Activated T-helper 17 cell treated with anti-CD3 and anti-CD28 coated beads, Interleukin-2, amount 50 U/mL, for 72 hours (primary cell): ENCODE measurements at regions not wholly inside any gene's neighbourhood (a gene's known extent, or its start where the extent isn't known, plus 50 kb on each side); places are given as distances from the start of the nearest gene placed in this dataset.

ENCODE experiments used
- ATAC-seq: fragments of 150-1000 bp; cut with Tn5 transposase; replicated peaks from 2 replicates; pipeline ENCODE4 v1.10.0; 2021; ENCODE audit warnings: mild to moderate bottlenecking, moderate library complexity
- H3K27ac Mint-ChIP-seq: one replicate; pipeline ENCODE4 v1.8.0; 2022; ENCODE audit warnings: mixed read lengths
- H3K27me3 Mint-ChIP-seq: one replicate; pipeline ENCODE4 v1.8.0; 2022; ENCODE audit warnings: mixed read lengths
- H3K36me3 Mint-ChIP-seq: one replicate; pipeline ENCODE4 v1.8.0; 2022; ENCODE audit warnings: low read depth, mild to moderate bottlenecking, mixed read lengths
- H3K4me1 Mint-ChIP-seq: one replicate; pipeline ENCODE4 v1.8.0; 2022; ENCODE audit warnings: mixed read lengths
- H3K4me3 Mint-ChIP-seq: one replicate; pipeline ENCODE4 v1.8.0; 2022; ENCODE audit warnings: mild to moderate bottlenecking, mixed read lengths
- H3K9me3 Mint-ChIP-seq: one replicate; pipeline ENCODE4 v1.8.0; 2022; ENCODE audit warnings: mixed read lengths

- Mint-ChIP-seq H3K9me3 (peaks cover 18% of the 10 kb centered on the region), H3K27me3 (no peaks in the 10 kb centered on the region), H3K4me3 (no peak overlapping the region), H3K36me3 (no peaks in the 10 kb centered on the region), H3K4me1 (no peaks in the 10 kb centered on the region), H3K27ac (no peak overlapping the region)
- no peak for ATAC-seq
Measured at GRCh38 chr1:222157612-222158011, 390.3 kb downstream of the HHIPL2 start.

DNA sequence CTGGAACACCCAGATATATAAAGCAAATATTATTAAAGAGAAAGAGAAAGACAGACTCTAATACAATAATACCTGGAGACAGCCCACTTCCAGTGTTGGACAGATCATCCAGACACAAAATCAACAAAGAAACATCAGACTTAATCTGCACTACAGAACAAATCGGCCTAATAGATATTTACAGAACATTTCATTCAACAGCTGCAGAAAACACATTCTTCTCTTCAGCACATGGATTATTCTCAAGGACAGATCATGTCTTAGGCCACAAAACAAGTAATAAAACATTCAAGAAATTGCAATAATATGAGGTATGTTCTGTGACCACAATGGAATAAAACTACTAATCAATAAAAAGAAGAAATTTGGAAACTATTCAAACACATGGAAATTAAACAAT, 398.3 kb upstream of the DUSP10 start:
- H3K4me3 Mint-ChIP-seq: no peak overlapping the region
- H3K36me3 Mint-ChIP-seq: no peaks in the 10 kb centered on the region
- H3K27me3 Mint-ChIP-seq: no peaks in the 10 kb centered on the region
- H3K9me3 Mint-ChIP-seq: no peaks in the 10 kb centered on the region
- no peak overlapping the region for H3K27ac Mint-ChIP-seq
- no peak for ATAC-seq
- H3K4me1 Mint-ChIP-seq: no peaks in the 10 kb centered on the region

GRCh38 chr1:222138095-222138494, 396.2 kb upstream of the DUSP10 start:
- H3K9me3 Mint-ChIP-seq: no peaks in the 10 kb centered on the region
- no peak overlapping the region for H3K4me3 Mint-ChIP-seq
- H3K27me3 Mint-ChIP-seq: no peaks in the 10 kb centered on the region
- ATAC-seq: no peak
- no peaks in the 10 kb centered on the region for H3K36me3 Mint-ChIP-seq
- no peaks in the 10 kb centered on the region for H3K4me1 Mint-ChIP-seq
- no peak overlapping the region for H3K27ac Mint-ChIP-seq

DNA sequence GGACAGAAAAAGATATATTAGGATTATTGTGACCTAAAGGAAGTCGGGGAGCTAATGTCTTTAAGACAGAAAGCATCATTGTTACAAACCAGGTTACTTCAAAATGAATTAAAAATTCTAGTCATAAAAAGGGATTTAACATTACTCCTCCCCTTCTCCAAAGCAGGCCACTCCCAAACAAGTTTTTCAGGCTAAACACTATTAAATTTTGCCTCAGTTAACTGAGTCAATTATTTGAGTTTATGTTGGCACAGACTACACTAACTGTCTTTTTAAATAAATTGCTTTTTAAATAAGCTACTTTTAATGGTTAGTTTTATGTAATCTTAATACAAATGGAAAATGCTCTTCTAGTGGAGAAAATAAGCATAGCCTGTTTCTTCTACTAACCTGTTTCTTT, 395.0 kb upstream of the DUSP10 start:
- Mint-ChIP-seq H3K27ac (no peak overlapping the region), H3K27me3 (no peaks in the 10 kb centered on the region), H3K9me3 (no peaks in the 10 kb centered on the region), H3K4me1 (no peaks in the 10 kb centered on the region), H3K36me3 (no peaks in the 10 kb centered on the region), H3K4me3 (no peak overlapping the region)
- ATAC-seq: no peak

DNA sequence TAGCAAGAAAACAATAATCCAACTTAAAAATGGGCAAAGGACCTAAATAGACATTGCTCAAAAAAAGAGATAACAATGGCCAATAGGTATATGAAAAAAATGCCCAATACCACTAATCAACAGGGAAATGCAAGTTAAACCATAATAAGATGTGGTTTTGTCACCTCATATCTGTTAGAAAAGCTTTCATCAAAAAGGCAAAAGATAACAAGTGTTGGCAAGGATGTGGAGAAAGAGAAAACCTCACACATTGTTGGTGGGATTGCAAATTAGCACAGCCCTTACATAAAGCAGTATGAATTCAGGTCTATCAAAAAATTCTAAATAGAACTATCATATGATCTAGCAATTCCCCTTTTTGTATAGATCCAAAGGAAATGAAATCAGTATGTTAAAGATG, 387.2 kb upstream of the DUSP10 start:
- ATAC-seq: no peak
- no peaks in the 10 kb centered on the region for H3K36me3 Mint-ChIP-seq
- H3K4me3 Mint-ChIP-seq: no peak overlapping the region
- H3K27me3 Mint-ChIP-seq: peaks cover 4% of the 10 kb centered on the region
- H3K27ac Mint-ChIP-seq: no peak overlapping the region
- no peaks in the 10 kb centered on the region for H3K9me3 Mint-ChIP-seq
- H3K4me1 Mint-ChIP-seq: no peaks in the 10 kb centered on the region

- H3K27ac Mint-ChIP-seq: no peak overlapping the region
- no peaks in the 10 kb centered on the region for H3K4me1 Mint-ChIP-seq
- no peaks in the 10 kb centered on the region for H3K9me3 Mint-ChIP-seq
- no peak overlapping the region for H3K4me3 Mint-ChIP-seq
- ATAC-seq: no peak
- no peaks in the 10 kb centered on the region for H3K36me3 Mint-ChIP-seq
- H3K27me3 Mint-ChIP-seq: peaks cover 4% of the 10 kb centered on the region
Measured at GRCh38 chr1:222127526-222128152, 385.8 kb upstream of the DUSP10 start.

- no peaks in the 10 kb centered on the region for H3K4me1 Mint-ChIP-seq
- ATAC-seq: no peak
- H3K9me3 Mint-ChIP-seq: no peaks in the 10 kb centered on the region
- no peaks in the 10 kb centered on the region for H3K36me3 Mint-ChIP-seq
- H3K27ac Mint-ChIP-seq: no peak overlapping the region
- peaks cover 4% of the 10 kb centered on the region for H3K27me3 Mint-ChIP-seq
- no peak overlapping the region for H3K4me3 Mint-ChIP-seq
Measured at GRCh38 chr1:222127096-222127495, 385.2 kb upstream of the DUSP10 start.

DNA sequence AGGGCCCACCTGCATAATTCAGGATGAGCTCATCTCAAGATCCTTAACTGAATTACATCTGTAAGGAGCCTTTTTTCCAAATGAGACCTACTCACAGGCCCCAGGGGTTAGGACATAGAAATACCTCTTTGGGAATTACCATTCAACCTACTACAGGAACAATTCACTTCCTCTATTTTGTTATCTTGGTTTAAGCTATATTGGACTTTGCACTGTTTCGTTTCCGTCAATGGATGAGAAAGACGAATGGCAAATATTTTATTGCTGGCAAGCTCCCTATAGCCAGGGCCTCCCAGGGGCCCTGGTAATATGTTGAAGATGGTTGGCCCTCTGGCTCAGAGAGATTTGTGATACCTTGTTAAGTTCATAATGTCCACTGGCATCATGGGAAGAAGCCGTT, 384.2 kb upstream of the DUSP10 start:
- peaks cover 3% of the 10 kb centered on the region for H3K27me3 Mint-ChIP-seq
- H3K27ac Mint-ChIP-seq: no peak overlapping the region
- no peak for ATAC-seq
- H3K4me3 Mint-ChIP-seq: no peak overlapping the region
- no peaks in the 10 kb centered on the region for H3K4me1 Mint-ChIP-seq
- H3K36me3 Mint-ChIP-seq: no peaks in the 10 kb centered on the region
- no peaks in the 10 kb centered on the region for H3K9me3 Mint-ChIP-seq

DNA sequence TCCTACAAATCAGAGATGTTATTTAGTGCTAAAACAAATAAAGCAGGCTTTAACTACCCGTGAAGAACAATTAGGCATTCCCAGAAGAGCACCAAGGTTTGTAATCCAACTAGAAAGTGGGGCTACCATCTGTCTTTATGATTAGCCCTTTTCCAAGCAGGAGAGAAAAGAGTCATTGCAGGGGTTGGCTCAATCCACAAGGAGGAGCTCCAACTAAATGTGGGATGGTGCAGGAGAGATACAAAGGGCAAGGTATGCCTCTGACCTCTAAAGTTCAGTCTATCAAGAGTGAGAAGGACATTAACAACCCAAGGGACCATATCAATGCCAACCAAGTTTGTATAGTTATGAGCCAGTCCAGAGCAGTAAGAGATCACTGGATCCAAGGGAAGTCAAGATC, 382.7 kb upstream of the DUSP10 start:
- ATAC-seq: no peak
- no peak overlapping the region for H3K27ac Mint-ChIP-seq
- H3K4me3 Mint-ChIP-seq: no peak overlapping the region
- H3K27me3 Mint-ChIP-seq: peaks cover 4% of the 10 kb centered on the region
- no peaks in the 10 kb centered on the region for H3K9me3 Mint-ChIP-seq
- H3K36me3 Mint-ChIP-seq: no peaks in the 10 kb centered on the region
- H3K4me1 Mint-ChIP-seq: no peaks in the 10 kb centered on the region

GRCh38 chr1:222123111-222123510, 381.2 kb upstream of the DUSP10 start:
- no peak for ATAC-seq
- Mint-ChIP-seq H3K9me3 (no peaks in the 10 kb centered on the region), H3K27me3 (peaks cover 5% of the 10 kb centered on the region), H3K4me1 (no peaks in the 10 kb centered on the region), H3K36me3 (no peaks in the 10 kb centered on the region), H3K27ac (no peak overlapping the region), H3K4me3 (no peak overlapping the region)

DNA sequence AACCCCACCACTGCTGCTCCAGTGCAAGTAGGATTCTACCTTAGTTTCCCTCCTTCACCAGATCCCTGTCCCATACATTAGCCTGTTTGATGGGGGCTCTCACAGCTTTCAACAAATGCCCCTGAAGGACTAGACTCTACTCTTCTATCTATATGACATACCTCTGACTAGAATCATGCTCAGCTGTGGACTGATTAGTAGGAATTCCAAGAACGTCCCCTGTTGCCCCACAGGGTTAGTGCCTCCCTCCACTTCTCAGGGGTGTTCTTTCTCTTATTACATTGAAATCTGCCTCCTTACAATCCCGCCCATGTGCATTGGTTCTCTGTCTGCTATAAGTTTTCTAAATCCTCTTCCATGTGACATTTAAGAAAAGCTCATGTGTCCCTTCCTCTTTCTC, 375.9 kb upstream of the DUSP10 start:
- Mint-ChIP-seq H3K4me3 (no peak overlapping the region), H3K27me3 (peaks cover 13% of the 10 kb centered on the region), H3K9me3 (no peaks in the 10 kb centered on the region), H3K36me3 (no peaks in the 10 kb centered on the region), H3K27ac (no peak overlapping the region), H3K4me1 (no peaks in the 10 kb centered on the region)
- no peak for ATAC-seq

- no peak for ATAC-seq
- H3K9me3 Mint-ChIP-seq: no peaks in the 10 kb centered on the region
- no peak overlapping the region for H3K4me3 Mint-ChIP-seq
- H3K4me1 Mint-ChIP-seq: no peaks in the 10 kb centered on the region
- no peaks in the 10 kb centered on the region for H3K36me3 Mint-ChIP-seq
- no peak overlapping the region for H3K27ac Mint-ChIP-seq
- H3K27me3 Mint-ChIP-seq: peaks cover 8% of the 10 kb centered on the region
Measured at GRCh38 chr1:222114536-222115156, 372.8 kb upstream of the DUSP10 start.

DNA sequence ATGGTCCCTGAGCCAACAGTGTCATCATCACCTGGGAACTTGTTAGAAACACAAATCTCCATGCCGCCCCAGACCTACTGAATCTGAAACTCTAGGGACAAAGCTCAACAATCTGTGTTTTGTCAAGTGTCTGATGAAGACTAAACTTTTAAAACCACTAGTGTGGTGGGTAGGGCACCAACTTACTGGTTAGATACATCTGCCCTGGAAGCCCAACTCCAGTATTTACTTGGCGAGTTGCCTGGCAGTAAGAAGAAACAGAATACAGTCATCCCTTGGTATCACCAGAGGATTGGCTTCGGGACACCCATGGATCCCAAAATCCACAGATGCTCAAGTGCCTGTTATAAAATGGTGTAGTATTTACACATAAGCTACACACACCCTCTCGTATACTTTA, 367.9 kb upstream of the DUSP10 start:
- Mint-ChIP-seq H3K27me3 (no peaks in the 10 kb centered on the region), H3K27ac (no peak overlapping the region), H3K9me3 (no peaks in the 10 kb centered on the region), H3K4me1 (no peaks in the 10 kb centered on the region), H3K36me3 (no peaks in the 10 kb centered on the region), H3K4me3 (no peak overlapping the region)
- ATAC-seq: no peak

DNA sequence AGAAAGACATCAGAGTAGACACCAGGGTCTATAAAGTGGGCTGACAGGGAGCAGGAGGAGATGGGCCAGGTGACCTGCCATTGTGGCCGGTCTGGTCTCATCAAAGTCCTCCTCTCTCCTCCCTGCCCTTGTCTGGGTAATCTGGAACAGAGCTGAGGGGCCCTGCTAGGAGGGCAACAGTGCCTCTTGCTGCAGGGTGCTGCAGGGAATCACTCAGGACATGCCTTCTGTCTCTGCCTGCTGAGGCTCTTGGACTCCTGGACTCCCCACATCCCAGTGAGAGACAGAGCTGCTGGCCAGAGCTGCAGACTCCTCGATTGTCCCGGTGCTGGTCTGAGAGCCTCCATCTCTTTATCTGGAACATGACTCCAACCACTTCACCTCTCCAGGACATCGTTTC, 366.1 kb upstream of the DUSP10 start:
- no peak for ATAC-seq
- H3K27me3 Mint-ChIP-seq: no peaks in the 10 kb centered on the region
- no peak overlapping the region for H3K27ac Mint-ChIP-seq
- H3K4me1 Mint-ChIP-seq: no peaks in the 10 kb centered on the region
- H3K4me3 Mint-ChIP-seq: no peak overlapping the region
- H3K36me3 Mint-ChIP-seq: no peaks in the 10 kb centered on the region
- H3K9me3 Mint-ChIP-seq: no peaks in the 10 kb centered on the region

DNA sequence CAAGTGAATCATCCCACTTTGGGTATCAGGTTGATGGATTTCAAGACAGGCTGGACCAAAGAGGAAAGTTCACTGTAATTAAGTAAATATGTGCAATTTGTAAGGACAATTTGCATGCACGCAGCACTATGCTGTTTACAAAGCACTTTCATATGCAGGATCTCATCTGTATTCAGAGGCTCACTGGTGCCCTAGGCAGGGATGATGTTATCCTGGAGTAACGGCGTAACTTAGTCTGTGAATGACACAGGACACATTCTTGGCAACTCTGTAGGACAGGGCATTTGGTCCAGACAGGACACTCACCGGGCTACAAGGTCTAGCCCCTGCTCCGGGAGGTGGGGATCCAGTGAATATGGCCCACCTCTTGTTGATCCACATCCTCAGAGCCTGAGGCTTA, 365.4 kb upstream of the DUSP10 start:
- ATAC-seq: no peak
- no peaks in the 10 kb centered on the region for H3K27me3 Mint-ChIP-seq
- no peak overlapping the region for H3K4me3 Mint-ChIP-seq
- H3K9me3 Mint-ChIP-seq: no peaks in the 10 kb centered on the region
- no peaks in the 10 kb centered on the region for H3K36me3 Mint-ChIP-seq
- H3K4me1 Mint-ChIP-seq: no peaks in the 10 kb centered on the region
- no peak overlapping the region for H3K27ac Mint-ChIP-seq

GRCh38 chr1:222106377-222106776, 364.5 kb upstream of the DUSP10 start:
- Mint-ChIP-seq H3K4me1 (no peaks in the 10 kb centered on the region), H3K27me3 (no peaks in the 10 kb centered on the region)

More at GRCh38 chr1:222106377-222106776, 364.5 kb upstream of the DUSP10 start:
- no peak for ATAC-seq
- no peak overlapping the region for H3K27ac Mint-ChIP-seq
- H3K36me3 Mint-ChIP-seq: no peaks in the 10 kb centered on the region
- no peak overlapping the region for H3K4me3 Mint-ChIP-seq
- H3K9me3 Mint-ChIP-seq: no peaks in the 10 kb centered on the region
